CD4-positive, alpha-beta memory T cell (primary cell): ENCODE measurements at regions not wholly inside any gene's neighbourhood (a gene's known extent, or its start where the extent isn't known, plus 50 kb on each side); places are given as distances from the start of the nearest gene placed in this dataset.

Experiments
- CTCF ChIA-PET: fragments of 350-600 bp; sonication (Branson Sonifier 250); formaldehyde crosslinking; loops from one replicate; lab custom pipeline; 2021; ENCODE audit warnings: inconsistent platforms; ENCODE audit not compliant: partially characterized antibody; lab: Charles Lee
- POLR2A ChIA-PET: fragments of 350-600 bp; sonication (Branson Sonifier 250); formaldehyde crosslinking; loops from one replicate; lab custom pipeline; 2021; ENCODE audit not compliant: partially characterized antibody; lab: Charles Lee
- DNase-seq, 5 donors: peaks; one replicate each; pipeline versions ENCODE4 v3.0.0 to v3.0.0-alpha.2; 2020 to 2022; ENCODE audit warnings: mixed read lengths in 1 of 5
- H3K27ac ChIP-seq: one replicate; pipeline ENCODE4 v1.7.0; 2013; ENCODE audit warnings: low read depth, low read length
- H3K27me3 ChIP-seq: 2 replicates; pipeline ENCODE4 v1.7.0; 2013; ENCODE audit warnings: mild to moderate bottlenecking, low read length, moderate library complexity; ENCODE audit not compliant: insufficient read depth
- H3K36me3 ChIP-seq: 2 replicates; pipeline ENCODE4 v1.7.0; 2013; ENCODE audit warnings: mild to moderate bottlenecking, low read length, moderate library complexity; ENCODE audit not compliant: insufficient read depth
- H3K4me1 ChIP-seq: 2 replicates; pipeline ENCODE4 v1.7.0; 2013; ENCODE audit warnings: mild to moderate bottlenecking, low read length, moderate library complexity; ENCODE audit not compliant: insufficient read depth
- H3K4me3 ChIP-seq, 2 donors: one replicate each; pipeline ENCODE4 v1.7.0; 2013; ENCODE audit warnings: low read length in 2 of 2, mild to moderate bottlenecking in 1 of 2
- H3K9me3 ChIP-seq, 2 donors: one replicate each; pipeline ENCODE4 v1.7.0; 2013; ENCODE audit warnings: low read length in 2 of 2, control low read depth in 1 of 2; ENCODE audit not compliant: control insufficient read depth in 1 of 2
- H3K27ac Mint-ChIP-seq, 7 donors: one replicate each; pipeline ENCODE4 v1.8.0; 2020 to 2021; ENCODE audit warnings: mixed read lengths in 7 of 7, mild to moderate bottlenecking in 6 of 7, inconsistent platforms in 3 of 7, moderate library complexity in 3 of 7
- H3K27me3 Mint-ChIP-seq, 2 donors: one replicate each; pipeline ENCODE4 v1.8.0; 2020 to 2021; ENCODE audit warnings: mixed read lengths in 2 of 2
- H3K36me3 Mint-ChIP-seq, 2 donors: one replicate each; pipeline ENCODE4 v1.8.0; 2020 to 2021; ENCODE audit warnings: mixed read lengths in 2 of 2, inconsistent platforms in 1 of 2, mild to moderate bottlenecking in 1 of 2
- H3K4me1 Mint-ChIP-seq, 4 donors: one replicate each; pipeline ENCODE4 v1.8.0; 2020 to 2021; ENCODE audit warnings: mixed read lengths in 4 of 4, mild to moderate bottlenecking in 1 of 4
- H3K4me3 Mint-ChIP-seq, 8 donors: one replicate each; pipeline ENCODE4 v1.8.0; 2020 to 2021; ENCODE audit warnings: mixed read lengths in 8 of 8, mild to moderate bottlenecking in 7 of 8, moderate library complexity in 6 of 8, inconsistent platforms in 3 of 8
- H3K9me3 Mint-ChIP-seq, 8 donors: one replicate each; pipeline ENCODE4 v1.8.0; 2020 to 2021; ENCODE audit warnings: mixed read lengths in 8 of 8, mild to moderate bottlenecking in 5 of 8, inconsistent platforms in 3 of 8, moderate library complexity in 1 of 8
- intact Hi-C: fragments of 100-400 bp; cut with micrococcal nuclease; formaldehyde crosslinking; loops from one replicate; pipeline ENCODE4 v1.15.1; 2023

GRCh38 chr20:11675920-11676629, 241.6 kb upstream of the BTBD3 start:
- H3K36me3 Mint-ChIP-seq, result no peaks in the 10 kb centered on the region
- H3K4me3 Mint-ChIP-seq, result no peak overlapping the region
- H3K27me3 Mint-ChIP-seq, result no peaks in the 10 kb centered on the region
- no peaks in the 10 kb centered on the region for H3K4me1 Mint-ChIP-seq
- Histone ChIP-seq H3K36me3 (no peaks in the 10 kb centered on the region), H3K9me3 (no peaks in the 10 kb centered on the region), H3K4me3 (no peak overlapping the region), H3K27me3 (no peaks in the 10 kb centered on the region), H3K4me1 (no peaks in the 10 kb centered on the region), H3K27ac (no peak overlapping the region)
- ChIA-PET POLR2A (no interaction called here), CTCF (no interaction called here)
- H3K9me3 Mint-ChIP-seq, result peaks cover 0 to 9% (median 3%) of the 10 kb centered on the region in 8 donors
- intact Hi-C loops, result no loop called here
- no peak for DNase-seq
- no peak overlapping the region for H3K27ac Mint-ChIP-seq

- no peaks in the 10 kb centered on the region for H3K27me3 Mint-ChIP-seq
- peaks cover 2 to 9% (median 4%) of the 10 kb centered on the region in 8 donors for H3K9me3 Mint-ChIP-seq
- H3K36me3 Mint-ChIP-seq, result no peaks in the 10 kb centered on the region
- no peak overlapping the region for H3K4me3 Mint-ChIP-seq
- Histone ChIP-seq H3K4me3 (no peak overlapping the region), H3K27me3 (no peaks in the 10 kb centered on the region), H3K9me3 (no peaks in the 10 kb centered on the region), H3K27ac (no peak overlapping the region), H3K36me3 (no peaks in the 10 kb centered on the region), H3K4me1 (no peaks in the 10 kb centered on the region)
- intact Hi-C loops, result no loop called here
- ChIA-PET POLR2A (no interaction called here), CTCF (no interaction called here)
- H3K4me1 Mint-ChIP-seq, result no peaks in the 10 kb centered on the region
- no peak overlapping the region for H3K27ac Mint-ChIP-seq
- no peak for DNase-seq
Measured at GRCh38 chr20:11676630-11677287, 240.9 kb upstream of the BTBD3 start.

- no peak overlapping the region for H3K27ac ChIP-seq
- Mint-ChIP-seq H3K9me3 (peaks cover 2 to 9% (median 4%) of the 10 kb centered on the region in 8 donors), H3K27me3 (no peaks in the 10 kb centered on the region), H3K4me1 (no peaks in the 10 kb centered on the region), H3K4me3 (no peak overlapping the region), H3K36me3 (no peaks in the 10 kb centered on the region), H3K27ac (no peak overlapping the region)
- H3K27me3 ChIP-seq, result no peaks in the 10 kb centered on the region
- no peak for DNase-seq
- intact Hi-C loops, result no loop called here
- H3K36me3 ChIP-seq, result no peaks in the 10 kb centered on the region
- no peaks in the 10 kb centered on the region for H3K9me3 ChIP-seq
- ChIA-PET POLR2A (no interaction called here), CTCF (no interaction called here)
- H3K4me1 ChIP-seq, result no peaks in the 10 kb centered on the region
- no peak overlapping the region for H3K4me3 ChIP-seq
Measured at GRCh38 chr20:11677428-11677827, 240.3 kb upstream of the BTBD3 start.

- CTCF ChIA-PET, result no interaction called here
Measured at GRCh38 chr20:11677836-11678235, 239.9 kb upstream of the BTBD3 start.

GRCh38 chr20:11682285-11682684, 235.4 kb upstream of the BTBD3 start:
- intact Hi-C loops, result no loop called here
- CTCF ChIA-PET, result no interaction called here
- Histone ChIP-seq H3K36me3 (no peaks in the 10 kb centered on the region), H3K27me3 (no peaks in the 10 kb centered on the region), H3K4me1 (no peaks in the 10 kb centered on the region), H3K4me3 (no peak overlapping the region), H3K9me3 (no peaks in the 10 kb centered on the region), H3K27ac (no peak overlapping the region)
- no peaks in the 10 kb centered on the region for H3K4me1 Mint-ChIP-seq
- H3K9me3 Mint-ChIP-seq, result peaks cover 2 to 11% (median 5%) of the 10 kb centered on the region in 8 donors
- POLR2A ChIA-PET, result no interaction called here
- no peak overlapping the region for H3K27ac Mint-ChIP-seq
- DNase-seq, result no peak
- no peak overlapping the region for H3K4me3 Mint-ChIP-seq
- no peaks in the 10 kb centered on the region for H3K27me3 Mint-ChIP-seq
- no peaks in the 10 kb centered on the region for H3K36me3 Mint-ChIP-seq

More at GRCh38 chr20:11677836-11678235, 239.9 kb upstream of the BTBD3 start:
- no peak for DNase-seq
- H3K36me3 Mint-ChIP-seq, result no peaks in the 10 kb centered on the region
- H3K9me3 Mint-ChIP-seq, result peaks cover 2 to 9% (median 4%) of the 10 kb centered on the region in 8 donors
- H3K4me3 Mint-ChIP-seq, result no peak overlapping the region
- intact Hi-C loops, result no loop called here
- Histone ChIP-seq H3K4me3 (no peak overlapping the region), H3K36me3 (no peaks in the 10 kb centered on the region), H3K4me1 (no peaks in the 10 kb centered on the region), H3K27me3 (no peaks in the 10 kb centered on the region), H3K9me3 (no peaks in the 10 kb centered on the region), H3K27ac (no peak overlapping the region)
- no peaks in the 10 kb centered on the region for H3K4me1 Mint-ChIP-seq
- POLR2A ChIA-PET, result no interaction called here
- no peak overlapping the region for H3K27ac Mint-ChIP-seq
- no peaks in the 10 kb centered on the region for H3K27me3 Mint-ChIP-seq

GRCh38 chr20:11686195-11686594, 231.5 kb upstream of the BTBD3 start:
- Histone ChIP-seq H3K36me3 (no peaks in the 10 kb centered on the region), H3K9me3 (no peaks in the 10 kb centered on the region), H3K4me1 (no peaks in the 10 kb centered on the region), H3K4me3 (no peak overlapping the region), H3K27me3 (no peaks in the 10 kb centered on the region), H3K27ac (no peak overlapping the region)
- Mint-ChIP-seq H3K27ac (no peak overlapping the region), H3K9me3 (peaks cover 5 to 14% (median 9%) of the 10 kb centered on the region in 8 donors), H3K27me3 (no peaks in the 10 kb centered on the region), H3K36me3 (no peaks in the 10 kb centered on the region), H3K4me3 (no peak overlapping the region), H3K4me1 (no peaks in the 10 kb centered on the region)
- no peak for DNase-seq
- intact Hi-C loops, result no loop called here
- ChIA-PET POLR2A (no interaction called here), CTCF (no interaction called here)

- Histone ChIP-seq H3K27me3 (no peaks in the 10 kb centered on the region), H3K27ac (no peak overlapping the region), H3K4me3 (no peak overlapping the region), H3K4me1 (no peaks in the 10 kb centered on the region), H3K9me3 (no peaks in the 10 kb centered on the region), H3K36me3 (no peaks in the 10 kb centered on the region)
- intact Hi-C loops, result no loop called here
- Mint-ChIP-seq H3K9me3 (peaks cover 0 to 14% (median 9%) of the 10 kb centered on the region in 8 donors), H3K4me3 (no peak overlapping the region), H3K27me3 (no peaks in the 10 kb centered on the region), H3K27ac (no peak overlapping the region), H3K4me1 (no peaks in the 10 kb centered on the region), H3K36me3 (no peaks in the 10 kb centered on the region)
- DNase-seq, result no peak
- CTCF ChIA-PET, result no interaction called here
- POLR2A ChIA-PET, result no interaction called here
Measured at GRCh38 chr20:11686820-11687543, 230.7 kb upstream of the BTBD3 start.
